Heart right ventricle (tissue), 16 donors: ENCODE measurements at regions not wholly inside any gene's neighbourhood (a gene's known extent, or its start where the extent isn't known, plus 50 kb on each side); places are given as distances from the start of the nearest gene placed in this dataset.

Experiments
- ATAC-seq, 8 donors: fragments of 200-7000 bp; cut with Tn5 transposase; one replicate each; pipeline ENCODE4 v1.9.1; 2020; ENCODE audit warnings: mild to moderate bottlenecking in 8 of 8, moderate library complexity in 8 of 8, moderate number of reproducible peaks in 1 of 8
- DNase-seq, 2 donors: peaks; one replicate each; pipeline ENCODE4 v3.0.0-alpha.2; 2020
- H3K27ac ChIP-seq, 10 donors: fragments of 200-600 bp; sonication (generic) in 2 of 10; one replicate each; pipeline versions ENCODE4 v1.5.0 to v1.8.0; 2020 to 2022; ENCODE audit warnings: mild to moderate bottlenecking in 3 of 10
- H3K27me3 ChIP-seq, 7 donors: fragments of 200-600 bp; one replicate each; pipeline ENCODE4 v1.8.0; 2021 to 2022; ENCODE audit warnings: mild to moderate bottlenecking in 2 of 7
- H3K36me3 ChIP-seq, 9 donors: fragments of 200-600 bp; sonication (generic) in 1 of 9; one replicate each; pipeline versions ENCODE4 v1.5.0 to v1.8.0; 2020 to 2022; ENCODE audit warnings: mild to moderate bottlenecking in 2 of 9
- H3K4me1 ChIP-seq, 9 donors: fragments of 200-600 bp; sonication (generic) in 1 of 9; one replicate each; pipeline versions ENCODE4 v1.5.0 to v1.8.0; 2020 to 2022; ENCODE audit warnings: mild to moderate bottlenecking in 4 of 9
- H3K4me3 ChIP-seq, 10 donors: fragments of 200-600 bp; sonication (generic) in 2 of 10; one replicate each; pipeline versions ENCODE4 v1.5.0 to v1.8.0; 2020 to 2022; ENCODE audit warnings: mild to moderate bottlenecking in 7 of 10, moderate library complexity in 2 of 10
- H3K9me3 ChIP-seq, 11 donors: fragments of 200-600 bp in 10 of 11; sonication (generic) in 2 of 11; one replicate each; pipeline versions ENCODE4 v1.5.0 to v1.8.0; 2013 to 2022; ENCODE audit warnings: mild to moderate bottlenecking in 2 of 11, control low read depth in 1 of 11, moderate library complexity in 1 of 11
- CTCF ChIP-seq, 9 donors: fragments of 200-600 bp; sonication (generic) in 2 of 9; IDR thresholded peaks; one replicate each; pipeline versions ENCODE4 v1.5.0 to v1.8.0; 2021 to 2022; ENCODE audit warnings: antibody characterized with exemption in 9 of 9, mild to moderate bottlenecking in 5 of 9, moderate library complexity in 1 of 9
- WGBS, 2 donors: extraction: QIAGEN DNeasy Blood & Tissue Kit; methylation state at CpG; one replicate each; pipeline ENCODE4 v1.1.7; 2013; ENCODE audit warnings: inconsistent platforms in 1 of 2; 5-methylcytosine and 5-hydroxymethylcytosine counted together
- intact Hi-C, 10 donors: fragments of 100-400 bp; cut with DNase I; formaldehyde crosslinking; loops; one replicate each; pipeline versions ENCODE4 v1.11.1 to v1.14.2; 2022
- donor health status: Arrhythmogenic right ventricular cardiomyopathy.
- donor health status: ischemic (EF 13 %, LVEDD 7.1; RV severe dilation, severe dysfunction).
- donor health status: healthy with polysubstance abuse.
- donor health status: DM: no; HTN: yes; CAD: no.
- donor health status: DM: no; HTN: no; CAD: no.
- donor health status: ischemic (EF 25% LVEDD 6.9; RV normal size, moderate dysfunction).
- donor health status: ischemic (EF 25% LVEDD 5.7; RV mildly dilated, moderate dysfunction).
- donor health status: healthy.
- donor health status: DM: yes; HTN: yes; CAD: no.
- donor health status: Ischemic cardiomyopathy.
- donor health status: ischemic (EF 35%, LVEDD 5.7; RV mildly dilated, moderate dysfunction).
- donor health status: nonischemic (EF 11% LVEDD 7.7; RV severe dilation, severe dysfunction).
- donor health status: DM: yes; HTN: yes; CAD: no.
- donor health status: PGD.
- donor health status: ischemic (EF 29% LVEDD 5.4; RV normal size, mild dysfunction).
- donor health status: nonischemic (EF 23%, LVEDD 6.1; RV moderate dilation, normal function).

DNA sequence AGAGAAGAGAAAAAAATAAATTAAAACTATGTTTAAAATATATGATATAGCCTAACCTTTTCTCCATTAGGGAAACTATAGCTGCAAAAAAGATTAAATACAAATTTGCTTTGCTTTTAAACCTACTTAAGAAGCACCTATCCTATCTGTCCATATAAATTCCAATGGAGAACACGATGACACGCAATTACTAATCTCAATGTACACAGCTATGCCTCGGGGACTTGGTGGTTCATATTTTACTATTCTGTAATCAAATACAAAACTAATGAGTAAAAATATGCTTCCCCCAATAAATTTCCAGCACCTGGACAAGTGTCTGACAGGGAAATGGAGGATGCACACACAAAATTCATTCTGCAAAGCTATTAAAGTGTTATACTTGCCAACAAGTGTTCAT lies 386.4 kb downstream of the LMO4 start:
- Histone ChIP-seq H3K9me3 (no peaks in the 10 kb centered on the region), H3K4me3 (no peak overlapping the region), H3K36me3 (no peaks in the 10 kb centered on the region), H3K27me3 (peaks cover 0 to 4% (median 0%) of the 10 kb centered on the region in 7 donors), H3K4me1 (no peaks in the 10 kb centered on the region), H3K27ac (no peak overlapping the region)
- TF ChIP-seq CTCF (IDR thresholded peaks at IDR 0.05) = no peak
- ATAC-seq (no peak), DNase-seq (no peak)
- intact Hi-C loops = no loop called here
- WGBS, 2 donors = 85 to 88% methylated on average over 3 of the region's 3 CpGs

GRCh38 chr1:87715471-87715870 lies 386.8 kb downstream of the LMO4 start:
- TF ChIP-seq CTCF (IDR thresholded peaks at IDR 0.05) = no peak
- Histone ChIP-seq H3K27ac (no peak overlapping the region), H3K4me3 (no peak overlapping the region), H3K27me3 (peaks cover 0 to 4% (median 0%) of the 10 kb centered on the region in 7 donors), H3K36me3 (no peaks in the 10 kb centered on the region), H3K4me1 (no peaks in the 10 kb centered on the region), H3K9me3 (no peaks in the 10 kb centered on the region)
- no peak for ATAC-seq
- intact Hi-C loops = no loop called here
- no peak for DNase-seq
- WGBS, 2 donors = 44 to 62% methylated on average over 2 of the region's 2 CpGs

DNA sequence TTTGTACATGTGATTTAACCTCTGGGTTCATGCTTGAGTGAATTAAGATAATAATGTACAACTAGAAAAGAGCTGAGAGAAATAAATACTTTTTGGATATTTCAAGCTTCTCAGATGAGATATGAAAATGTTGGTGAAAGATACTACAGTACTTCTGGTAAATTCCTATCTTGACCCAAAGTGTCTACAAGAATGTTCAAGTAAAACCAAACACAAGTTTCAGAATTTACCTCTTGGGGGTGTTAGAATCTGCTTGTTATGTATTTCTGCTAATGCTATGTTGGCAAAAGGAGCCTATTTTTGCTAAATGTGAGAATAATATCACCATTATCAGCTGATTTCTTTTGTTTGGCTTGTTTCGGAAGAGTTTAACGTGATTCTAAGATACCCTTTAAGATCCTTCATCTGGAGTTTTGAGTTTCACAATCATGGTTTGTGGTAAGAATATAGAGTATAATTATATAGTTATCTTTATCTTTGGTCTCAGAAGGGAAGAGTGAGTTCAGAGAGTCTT lies 388.5 kb downstream of the LMO4 start:
- Histone ChIP-seq H3K27ac (no peak overlapping the region), H3K4me3 (no peak overlapping the region), H3K4me1 (no peaks in the 10 kb centered on the region), H3K9me3 (no peaks in the 10 kb centered on the region), H3K27me3 (peaks cover 0 to 4% (median 0%) of the 10 kb centered on the region in 7 donors), H3K36me3 (no peaks in the 10 kb centered on the region)
- WGBS, 2 donors = 87% methylated on average over 2 of the region's 2 CpGs
- no peak for TF ChIP-seq CTCF (IDR thresholded peaks at IDR 0.05)
- DNase-seq = no peak
- intact Hi-C loops = no loop called here
- no peak for ATAC-seq

DNA sequence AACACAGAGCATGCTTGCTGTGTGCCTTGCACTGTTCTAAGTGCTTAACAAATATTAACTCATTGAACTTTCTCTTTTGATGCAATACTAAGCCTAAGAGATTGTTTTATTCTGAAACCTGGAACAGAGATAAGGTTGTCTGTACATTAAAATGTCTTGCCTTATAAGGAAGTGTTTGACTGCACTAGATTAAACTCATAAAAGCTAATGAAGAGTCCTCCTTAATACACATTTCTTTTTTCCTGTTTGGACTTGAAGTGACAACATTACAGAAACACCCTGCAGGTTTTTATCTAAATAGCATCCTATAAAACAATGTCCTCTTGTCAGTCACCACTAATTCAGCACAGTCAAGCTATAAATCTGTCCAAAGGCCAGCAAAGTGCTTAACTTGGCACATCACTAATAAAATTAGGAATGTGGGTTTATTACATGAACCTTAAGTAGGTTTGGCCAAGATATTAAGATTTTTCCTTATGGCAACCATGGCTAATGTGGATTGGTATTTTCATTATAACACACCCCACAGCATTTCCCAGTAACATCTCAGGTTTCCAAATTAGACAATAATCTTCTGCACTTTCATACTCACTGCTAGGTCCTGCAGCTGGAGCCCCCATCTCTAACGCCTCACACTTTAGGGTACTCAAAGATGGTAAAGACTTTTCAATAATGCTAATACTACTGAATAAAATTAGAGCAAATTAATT lies 389.7 kb downstream of the LMO4 start:
- 81 to 94% methylated on average over 1 of the region's 1 CpG for WGBS, 2 donors
- intact Hi-C loops = no loop called here
- DNase-seq = no peak

More for the DNA sequence above, 389.7 kb downstream of the LMO4 start:
- no peak for ATAC-seq
- Histone ChIP-seq H3K27ac (no peak overlapping the region), H3K4me3 (no peak overlapping the region), H3K9me3 (no peaks in the 10 kb centered on the region), H3K27me3 (peaks cover 0 to 4% (median 0%) of the 10 kb centered on the region in 7 donors), H3K4me1 (no peaks in the 10 kb centered on the region), H3K36me3 (no peaks in the 10 kb centered on the region)
- no peak for TF ChIP-seq CTCF (IDR thresholded peaks at IDR 0.05)
